Small intestine (tissue), 7 donors: ENCODE measurements at regions not wholly inside any gene's neighbourhood (a gene's known extent, or its start where the extent isn't known, plus 50 kb on each side); places are given as distances from the start of the nearest gene placed in this dataset.

Experiments used
- DNase-seq, 2 donors: peaks; one replicate each; pipeline versions ENCODE4 v3.0.0 to v3.0.0-alpha.2; 2013
- FAIRE-seq: peaks from 2 replicates; lab custom pipeline; 2012; peaks lifted over from hg19 to GRCh38; lab: Jason Lieb, UNC
- H3K27ac ChIP-seq, 3 donors: one replicate each; pipeline ENCODE4 v1.5.1; 2013; ENCODE audit warnings: low read length in 2 of 3, mild to moderate bottlenecking in 2 of 3, control low read depth in 1 of 3, inconsistent platforms in 1 of 3, low read depth in 1 of 3, moderate library complexity in 1 of 3
- H3K27me3 ChIP-seq, 3 donors: one replicate each; pipeline ENCODE4 v1.6.1; 2013; ENCODE audit warnings: low read length in 3 of 3, inconsistent platforms in 1 of 3; ENCODE audit not compliant: control insufficient read depth in 3 of 3, insufficient read depth in 3 of 3
- H3K36me3 ChIP-seq, 3 donors: one replicate each; pipeline ENCODE4 v1.6.1; 2013; ENCODE audit warnings: low read length in 3 of 3, inconsistent platforms in 1 of 3, low read depth in 1 of 3, mild to moderate bottlenecking in 1 of 3, moderate library complexity in 1 of 3; ENCODE audit not compliant: control insufficient read depth in 3 of 3, insufficient read depth in 2 of 3
- H3K4me1 ChIP-seq, 3 donors: one replicate each; pipeline ENCODE4 v1.6.1; 2013; ENCODE audit warnings: low read length in 2 of 3, inconsistent platforms in 1 of 3, low read depth in 1 of 3, mild to moderate bottlenecking in 1 of 3, moderate library complexity in 1 of 3; ENCODE audit not compliant: control insufficient read depth in 3 of 3, insufficient read depth in 2 of 3
- H3K4me3 ChIP-seq, 3 donors: one replicate each; pipeline ENCODE4 v1.5.1; 2013; ENCODE audit warnings: low read length in 3 of 3, control low read depth in 1 of 3, inconsistent platforms in 1 of 3, low read depth in 1 of 3, mild to moderate bottlenecking in 1 of 3, moderate library complexity in 1 of 3
- H3K9me3 ChIP-seq, 2 donors: one replicate each; pipeline ENCODE4 v1.6.1; 2013; ENCODE audit warnings: low read depth in 1 of 2, low read length in 1 of 2; ENCODE audit not compliant: control insufficient read depth in 2 of 2, insufficient read depth in 1 of 2
- WGBS, 3 donors: extraction: QIAGEN DNeasy Blood & Tissue Kit; methylation state at CpG; one replicate each; pipeline ENCODE4 v1.1.7; 2013; 5-methylcytosine and 5-hydroxymethylcytosine counted together
- donor health status: healthy with polysubstance abuse.
- donor health status: control.
- donor health status: control.
- donor health status: Bipolar disorder and iron deficiency.
- donor health status: healthy.

GRCh38 chr12:14157088-14157747 lies 175.8 kb upstream of the GRIN2B start:
- DNase-seq (no peak), FAIRE-seq (no peak)
- WGBS, 3 donors, result 83 to 86% (median 85%) methylated on average over 3 of the region's 3 CpGs

GRCh38 chr12:14164266-14164665 lies 182.9 kb upstream of the GRIN2B start:
- Histone ChIP-seq H3K36me3 (no peaks in the 10 kb centered on the region), H3K9me3 (no peaks in the 10 kb centered on the region), H3K27ac (no peak overlapping the region), H3K4me3 (no peak overlapping the region), H3K27me3 (no peaks in the 10 kb centered on the region), H3K4me1 (no peaks in the 10 kb centered on the region)
- FAIRE-seq (no peak), DNase-seq (no peak)
- 89 to 91% (median 90%) methylated on average over 8 of the region's 8 CpGs for WGBS, 3 donors

More at GRCh38 chr12:14157088-14157747, 175.8 kb upstream of the GRIN2B start:
- Histone ChIP-seq H3K27me3 (no peaks in the 10 kb centered on the region), H3K9me3 (no peaks in the 10 kb centered on the region), H3K4me1 (no peaks in the 10 kb centered on the region), H3K27ac (no peak overlapping the region), H3K36me3 (no peaks in the 10 kb centered on the region), H3K4me3 (no peak overlapping the region)

GRCh38 chr12:14167005-14167628 lies 185.7 kb upstream of the GRIN2B start:
- H3K36me3 ChIP-seq, result no peaks in the 10 kb centered on the region
- WGBS, 3 donors, result 3 to 4% (median 4%) methylated on average over 4 of the region's 4 CpGs
- H3K4me1 ChIP-seq, result no peaks in the 10 kb centered on the region
- no peaks in the 10 kb centered on the region for H3K27me3 ChIP-seq
- H3K9me3 ChIP-seq, result no peaks in the 10 kb centered on the region
- FAIRE-seq, result no peak
- H3K27ac ChIP-seq, result no peak overlapping the region
- no peak overlapping the region for H3K4me3 ChIP-seq
- DNase-seq, result peak; percentile 56 to 59

- FAIRE-seq (no peak), DNase-seq (no peak)
- Histone ChIP-seq H3K9me3 (no peaks in the 10 kb centered on the region), H3K4me1 (no peaks in the 10 kb centered on the region), H3K27ac (no peak overlapping the region), H3K36me3 (no peaks in the 10 kb centered on the region), H3K4me3 (no peak overlapping the region), H3K27me3 (no peaks in the 10 kb centered on the region)
- 47 to 52% (median 49%) methylated on average over 3 of the region's 3 CpGs for WGBS, 3 donors
Measured at GRCh38 chr12:14169281-14169680, 187.9 kb upstream of the GRIN2B start.

- Histone ChIP-seq H3K27ac (no peak overlapping the region), H3K9me3 (no peaks in the 10 kb centered on the region), H3K36me3 (no peaks in the 10 kb centered on the region), H3K27me3 (no peaks in the 10 kb centered on the region), H3K4me1 (no peaks in the 10 kb centered on the region), H3K4me3 (no peak overlapping the region)
- 71 to 92% (median 82%) methylated on average over 2 to 3 of the region's 3 CpGs for WGBS, 3 donors
- DNase-seq, result no peak
- FAIRE-seq, result no peak
Measured at GRCh38 chr12:14171106-14171505, 189.7 kb upstream of the GRIN2B start.

GRCh38 chr12:14175206-14175605 lies 190.3 kb upstream of the ATF7IP start:
- H3K4me3 ChIP-seq, result no peak overlapping the region
- 59 to 76% (median 69%) methylated on average over 2 of the region's 2 CpGs for WGBS, 3 donors
- DNase-seq (no peak), FAIRE-seq (no peak)
- H3K4me1 ChIP-seq, result no peaks in the 10 kb centered on the region
- H3K9me3 ChIP-seq, result no peaks in the 10 kb centered on the region
- no peaks in the 10 kb centered on the region for H3K27me3 ChIP-seq
- no peaks in the 10 kb centered on the region for H3K36me3 ChIP-seq
- H3K27ac ChIP-seq, result no peak overlapping the region

- DNase-seq (peak; percentile 79 to 85), FAIRE-seq (no peak)
- no peak overlapping the region for H3K4me3 ChIP-seq
- H3K9me3 ChIP-seq, result peaks cover 0 to 8% of the 10 kb centered on the region in 2 donors
- H3K27ac ChIP-seq, result no peak overlapping the region
- no peaks in the 10 kb centered on the region for H3K36me3 ChIP-seq
- peaks cover 0 to 4% (median 0%) of the 10 kb centered on the region in 3 donors for H3K4me1 ChIP-seq
- H3K27me3 ChIP-seq, result no peaks in the 10 kb centered on the region
- 43 to 45% (median 43%) methylated on average over 8 of the region's 8 CpGs for WGBS, 3 donors
Measured at GRCh38 chr12:14185427-14186192, 179.9 kb upstream of the ATF7IP start.

GRCh38 chr12:14186193-14186502 lies 179.3 kb upstream of the ATF7IP start:
- no peaks in the 10 kb centered on the region for H3K36me3 ChIP-seq
- 35 to 40% (median 39%) methylated on average over 2 of the region's 2 CpGs for WGBS, 3 donors
- peaks cover 0 to 4% (median 0%) of the 10 kb centered on the region in 3 donors for H3K4me1 ChIP-seq

More at GRCh38 chr12:14186193-14186502, 179.3 kb upstream of the ATF7IP start:
- peaks cover 0 to 8% of the 10 kb centered on the region in 2 donors for H3K9me3 ChIP-seq
- no peaks in the 10 kb centered on the region for H3K27me3 ChIP-seq
- no peak overlapping the region for H3K4me3 ChIP-seq
- H3K27ac ChIP-seq, result no peak overlapping the region
- DNase-seq, result no peak
- no peak for FAIRE-seq
